Tibial artery (tissue), 4 donors: ENCODE measurements at regions not wholly inside any gene's neighbourhood (a gene's known extent, or its start where the extent isn't known, plus 50 kb on each side); places are given as distances from the start of the nearest gene placed in this dataset.
A peak's percentile ranks its signal among the peaks of the same experiment; 100 is the strongest.

Experiments
- DNase-seq, 2 donors: peaks; one replicate each; pipeline ENCODE4 v3.0.0-alpha.2; 2019
- H3K27ac ChIP-seq, 2 donors: fragments of 200-600 bp; sonication (generic) in 1 of 2; 1 replicate in 1 of 2; 2 replicates in 1 of 2; pipeline ENCODE4 v1.5.1; 2018 to 2019; ENCODE audit warnings: mild to moderate bottlenecking in 1 of 2
- H3K27me3 ChIP-seq, 2 donors: fragments of 200-600 bp; sonication (generic) in 1 of 2; one replicate each; pipeline versions ENCODE4 v1.5.1 to v1.6.0; 2016 to 2019
- H3K36me3 ChIP-seq, 3 donors: fragments of 200-600 bp; sonication (generic) in 2 of 3; one replicate each; pipeline ENCODE4 v1.5.1; 2016 to 2019; ENCODE audit warnings: mild to moderate bottlenecking in 2 of 3
- H3K4me1 ChIP-seq, 4 donors: fragments of 200-600 bp; sonication (generic) in 2 of 4; 1 replicate in 3 of 4; 2 replicates in 1 of 4; pipeline ENCODE4 v1.5.1; 2016 to 2019
- H3K4me3 ChIP-seq, 2 donors: fragments of 200-600 bp; sonication (generic) in 1 of 2; 1 replicate in 1 of 2; 2 replicates in 1 of 2; pipeline ENCODE4 v1.5.1; 2018 to 2019; ENCODE audit warnings: mild to moderate bottlenecking in 2 of 2
- H3K9me3 ChIP-seq, 3 donors: fragments of 200-600 bp; sonication (generic) in 1 of 3; one replicate each; pipeline ENCODE4 v1.5.1; 2016 to 2019
- intact Hi-C: fragments of 100-400 bp; cut with DNase I; formaldehyde crosslinking; loops from one replicate; pipeline ENCODE4 v1.15.0; 2023; ENCODE audit warnings: low total_unique reads
- TF ChIP-seq, protein P1 (sequence below), 2 experiments: fragments of 200-600 bp in 1 of 2; fragments of 450-650 bp in 1 of 2; IDR thresholded peaks; one replicate each; pipeline ENCODE4 v1.5.1; 2017 to 2019; ENCODE audit warnings: antibody characterized with exemption in 2 of 2, mild to moderate bottlenecking in 1 of 2, moderate library complexity in 1 of 2

GRCh38 chr13:40468227-40468838 lies 198.1 kb downstream of the FOXO1 start:
- TF ChIP-seq, protein P1, sequence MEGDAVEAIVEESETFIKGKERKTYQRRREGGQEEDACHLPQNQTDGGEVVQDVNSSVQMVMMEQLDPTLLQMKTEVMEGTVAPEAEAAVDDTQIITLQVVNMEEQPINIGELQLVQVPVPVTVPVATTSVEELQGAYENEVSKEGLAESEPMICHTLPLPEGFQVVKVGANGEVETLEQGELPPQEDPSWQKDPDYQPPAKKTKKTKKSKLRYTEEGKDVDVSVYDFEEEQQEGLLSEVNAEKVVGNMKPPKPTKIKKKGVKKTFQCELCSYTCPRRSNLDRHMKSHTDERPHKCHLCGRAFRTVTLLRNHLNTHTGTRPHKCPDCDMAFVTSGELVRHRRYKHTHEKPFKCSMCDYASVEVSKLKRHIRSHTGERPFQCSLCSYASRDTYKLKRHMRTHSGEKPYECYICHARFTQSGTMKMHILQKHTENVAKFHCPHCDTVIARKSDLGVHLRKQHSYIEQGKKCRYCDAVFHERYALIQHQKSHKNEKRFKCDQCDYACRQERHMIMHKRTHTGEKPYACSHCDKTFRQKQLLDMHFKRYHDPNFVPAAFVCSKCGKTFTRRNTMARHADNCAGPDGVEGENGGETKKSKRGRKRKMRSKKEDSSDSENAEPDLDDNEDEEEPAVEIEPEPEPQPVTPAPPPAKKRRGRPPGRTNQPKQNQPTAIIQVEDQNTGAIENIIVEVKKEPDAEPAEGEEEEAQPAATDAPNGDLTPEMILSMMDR (IDR thresholded peaks at IDR 0.05): no peak
- Histone ChIP-seq H3K27ac (no peak overlapping the region), H3K9me3 (no peaks in the 10 kb centered on the region), H3K4me3 (no peak overlapping the region), H3K4me1 (peaks cover 0 to 22% (median 16%) of the 10 kb centered on the region in 4 donors), H3K27me3 (no peaks in the 10 kb centered on the region), H3K36me3 (no peaks in the 10 kb centered on the region)
- DNase-seq: no peak
- intact Hi-C loops: no loop called here

GRCh38 chr13:40469581-40470310 lies 196.7 kb downstream of the FOXO1 start:
- H3K27me3 ChIP-seq: no peaks in the 10 kb centered on the region
- H3K36me3 ChIP-seq: no peaks in the 10 kb centered on the region
- peak overlapping the region; percentile 87 for H3K27ac ChIP-seq
- intact Hi-C loops: loop anchor here (10.0 kb wide), 1 partner anchor 195 kb away; the partner anchor contains the start of gene FOXO1
- H3K4me3 ChIP-seq: no peak overlapping the region
- H3K4me1 ChIP-seq: peaks cover 0 to 22% (median 16%) of the 10 kb centered on the region in 4 donors
- no peak for DNase-seq
- H3K9me3 ChIP-seq: no peaks in the 10 kb centered on the region
- TF ChIP-seq, protein P1 (IDR thresholded peaks at IDR 0.05): no peak

DNA sequence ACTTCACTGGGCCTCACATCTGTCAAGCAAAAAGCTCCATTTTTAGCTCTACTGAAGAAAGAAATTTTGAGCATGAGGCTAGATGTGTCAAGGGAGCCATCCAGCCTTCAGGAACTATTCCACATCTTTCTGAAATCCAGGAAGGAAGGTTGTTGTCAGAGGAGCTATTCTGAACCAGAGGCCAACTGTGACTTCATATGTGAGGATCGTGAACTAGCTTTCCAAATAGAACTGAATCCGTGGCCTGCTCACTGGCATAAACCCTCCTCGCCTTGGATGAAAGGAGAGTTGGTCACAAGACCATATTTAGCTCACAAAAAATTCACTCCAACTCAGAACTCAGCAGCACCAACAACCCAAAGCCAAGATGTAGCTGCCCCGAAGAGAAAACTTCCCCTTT lies 195.8 kb downstream of the FOXO1 start:
- DNase-seq: peak; percentile 72 to 84
- no peaks in the 10 kb centered on the region for H3K27me3 ChIP-seq
- no peaks in the 10 kb centered on the region for H3K9me3 ChIP-seq
- intact Hi-C loops: loop anchor here (10.0 kb wide), 1 partner anchor 194 kb away; the partner anchor contains the start of gene FOXO1
- H3K4me3 ChIP-seq: no peak overlapping the region
- peak overlapping the region; percentile 87 for H3K27ac ChIP-seq
- H3K36me3 ChIP-seq: no peaks in the 10 kb centered on the region
- H3K4me1 ChIP-seq: peaks cover 0 to 24% (median 16%) of the 10 kb centered on the region in 4 donors
- TF ChIP-seq, protein P1 (IDR thresholded peaks at IDR 0.05): no peak

DNA sequence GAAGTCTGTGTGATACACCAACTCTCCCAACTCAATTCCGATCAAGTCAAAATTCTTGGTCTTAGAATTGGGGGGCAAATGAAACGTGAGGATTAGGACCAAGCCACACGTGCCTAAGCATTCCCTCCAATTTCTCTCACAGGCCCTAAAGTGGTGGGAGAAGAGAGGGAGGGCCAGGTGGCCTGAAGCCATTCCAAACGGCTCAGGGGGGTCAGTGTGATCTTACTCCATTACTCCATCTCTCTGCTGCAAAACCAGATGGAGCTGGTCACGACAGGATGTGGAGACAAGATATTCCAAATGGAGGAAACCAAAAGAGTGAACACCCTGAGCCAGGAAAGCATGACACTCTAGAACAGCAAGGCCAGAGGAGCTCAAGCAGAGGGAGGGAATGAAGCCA lies 195.4 kb downstream of the FOXO1 start:
- no peak for DNase-seq
- H3K27ac ChIP-seq: peak overlapping the region; percentile 87
- TF ChIP-seq, protein P1 (IDR thresholded peaks at IDR 0.05): no peak
- H3K36me3 ChIP-seq: no peaks in the 10 kb centered on the region
- no peak overlapping the region for H3K4me3 ChIP-seq
- H3K9me3 ChIP-seq: no peaks in the 10 kb centered on the region
- H3K4me1 ChIP-seq: peaks cover 0 to 28% (median 16%) of the 10 kb centered on the region in 4 donors
- intact Hi-C loops: loop anchor here (10.0 kb wide), 1 partner anchor 194 kb away; the partner anchor contains the start of gene FOXO1
- H3K27me3 ChIP-seq: no peaks in the 10 kb centered on the region

DNA sequence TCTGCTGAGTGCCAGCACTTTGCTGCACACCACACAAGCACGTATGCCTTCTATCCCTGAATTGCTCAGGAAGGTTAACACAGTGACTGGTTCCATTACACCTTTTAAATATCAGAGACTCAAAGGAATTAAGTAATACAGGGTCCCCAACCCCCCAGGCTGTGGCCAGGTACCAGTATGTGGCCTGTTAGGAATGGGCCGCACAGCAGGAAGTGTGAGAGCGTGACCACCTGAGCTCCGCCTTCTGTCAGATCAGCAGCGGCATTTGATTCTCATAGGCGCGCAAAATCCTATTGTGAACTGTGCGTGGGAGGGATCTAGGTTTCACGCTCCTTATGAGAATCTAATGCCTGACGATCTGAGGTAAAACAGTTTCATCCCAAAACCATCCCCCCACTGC lies 194.5 kb downstream of the FOXO1 start:
- Histone ChIP-seq H3K4me1 (peaks cover 0 to 36% (median 23%) of the 10 kb centered on the region in 4 donors), H3K4me3 (no peak overlapping the region), H3K36me3 (no peaks in the 10 kb centered on the region), H3K27ac (peak overlapping the region; percentile 87), H3K27me3 (no peaks in the 10 kb centered on the region), H3K9me3 (no peaks in the 10 kb centered on the region)
- no peak for DNase-seq
- intact Hi-C loops: loop anchor here (10.0 kb wide), 1 partner anchor 193 kb away; the partner anchor contains the start of gene FOXO1
- TF ChIP-seq, protein P1 (IDR thresholded peaks at IDR 0.05): no peak
